ENCODE measurements at regions not wholly inside any gene's neighbourhood (a gene's known extent, or its start where the extent isn't known, plus 50 kb on each side); places are given as distances from the start of the nearest gene placed in this dataset.

GRCh38 chr20:1833216-1833615, 62.0 kb upstream of the SIRPA start:
- TF ChIP-seq FOXM1 (IDR thresholded peaks at IDR 0.05; ENCODE audit: borderline replicate concordance, low read depth) (no peak), YY1 (IDR thresholded peaks at IDR 0.05; ENCODE audit: low read depth) (no peak), EGR1 (IDR thresholded peaks at IDR 0.05) (no peak), NFIC (IDR thresholded peaks at IDR 0.05) (no peak), REST (IDR thresholded peaks at IDR 0.05; ENCODE audit: low read depth) (no peak), RAD21 (IDR thresholded peaks at IDR 0.05; ENCODE audit: low read depth) (no peak), ZBTB7A (IDR thresholded peaks at IDR 0.05; ENCODE audit: low read depth) (no peak), TCF12 (IDR thresholded peaks at IDR 0.05; ENCODE audit: low read depth) (no peak), CREB1 (IDR thresholded peaks at IDR 0.05; ENCODE audit: low read depth) (no peak), CEBPB (IDR thresholded peaks at IDR 0.05) (no peak), TEAD4 (IDR thresholded peaks at IDR 0.05) (no peak), TAF1 (IDR thresholded peaks at IDR 0.05; ENCODE audit: low read depth) (no peak), MAX (IDR thresholded peaks at IDR 0.05) (no peak), EP300 (IDR thresholded peaks at IDR 0.05; ENCODE audit: borderline replicate concordance) (no peak)
- TF ChIP-seq, protein P1, sequence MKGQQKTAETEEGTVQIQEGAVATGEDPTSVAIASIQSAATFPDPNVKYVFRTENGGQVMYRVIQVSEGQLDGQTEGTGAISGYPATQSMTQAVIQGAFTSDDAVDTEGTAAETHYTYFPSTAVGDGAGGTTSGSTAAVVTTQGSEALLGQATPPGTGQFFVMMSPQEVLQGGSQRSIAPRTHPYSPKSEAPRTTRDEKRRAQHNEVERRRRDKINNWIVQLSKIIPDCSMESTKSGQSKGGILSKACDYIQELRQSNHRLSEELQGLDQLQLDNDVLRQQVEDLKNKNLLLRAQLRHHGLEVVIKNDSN (IDR thresholded peaks at IDR 0.05), result no peak

DNA sequence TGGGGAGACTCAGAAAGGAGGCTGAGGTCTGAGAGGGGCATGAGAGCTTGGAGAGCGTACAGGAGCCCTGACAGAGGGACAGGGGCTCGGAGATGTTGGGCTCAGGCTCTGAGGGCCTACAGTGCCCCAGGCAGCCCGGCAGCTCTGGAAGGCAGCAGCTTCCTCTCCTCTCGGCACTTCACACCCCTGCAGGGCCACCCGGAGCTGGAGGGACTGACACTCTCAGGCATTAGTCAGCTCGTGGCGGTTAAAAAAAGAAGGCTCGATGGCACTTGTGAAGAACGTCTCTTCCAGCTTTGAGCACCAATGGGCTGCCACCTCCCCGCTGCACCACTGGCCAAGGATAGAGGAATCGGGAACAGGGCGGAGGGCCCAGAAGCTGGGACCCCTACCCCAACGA, 62.6 kb upstream of the SIRPA start:
- TF ChIP-seq NFIC (IDR thresholded peaks at IDR 0.05), result no peak
- TF ChIP-seq REST (IDR thresholded peaks at IDR 0.05; ENCODE audit: low read depth), result no peak
- TF ChIP-seq, protein P1 (IDR thresholded peaks at IDR 0.05), result no peak
- TF ChIP-seq EP300 (IDR thresholded peaks at IDR 0.05; ENCODE audit: borderline replicate concordance), result no peak
- TF ChIP-seq TAF1 (IDR thresholded peaks at IDR 0.05; ENCODE audit: low read depth), result no peak
- TF ChIP-seq CREB1 (IDR thresholded peaks at IDR 0.05; ENCODE audit: low read depth), result no peak
- no peak for TF ChIP-seq YY1 (IDR thresholded peaks at IDR 0.05; ENCODE audit: low read depth)

GRCh38 chr20:1831606-1832005, 63.6 kb upstream of the SIRPA start:
- TF ChIP-seq ZBTB7A (IDR thresholded peaks at IDR 0.05; ENCODE audit: low read depth) (no peak), NFIC (IDR thresholded peaks at IDR 0.05) (no peak), CREB1 (IDR thresholded peaks at IDR 0.05; ENCODE audit: low read depth) (no peak), TAF1 (IDR thresholded peaks at IDR 0.05; ENCODE audit: low read depth) (no peak), CEBPB (IDR thresholded peaks at IDR 0.05) (no peak), EGR1 (IDR thresholded peaks at IDR 0.05) (no peak), FOXM1 (IDR thresholded peaks at IDR 0.05; ENCODE audit: borderline replicate concordance, low read depth) (no peak), RAD21 (IDR thresholded peaks at IDR 0.05; ENCODE audit: low read depth) (no peak)

DNA sequence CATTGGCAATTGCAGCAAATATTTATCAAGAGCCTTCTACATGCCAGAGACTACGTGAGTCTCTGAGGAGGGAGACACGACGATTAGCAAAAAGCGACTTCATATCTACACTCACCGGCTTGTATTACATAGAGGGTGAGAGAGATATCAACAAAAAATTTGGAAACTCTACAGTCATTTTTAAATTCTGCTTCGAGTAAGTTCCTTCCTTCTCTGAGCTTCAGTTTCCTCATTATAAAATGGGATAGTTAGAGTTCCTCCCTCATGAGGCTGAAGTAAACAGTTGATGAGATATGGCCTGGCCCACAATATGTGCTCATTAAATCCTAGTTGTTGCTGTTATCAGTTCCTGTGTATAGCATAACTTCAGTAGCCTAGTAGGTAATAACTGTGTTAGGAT, 64.1 kb upstream of the SIRPA start:
- TF ChIP-seq MAX (IDR thresholded peaks at IDR 0.05) (no peak), CREB1 (IDR thresholded peaks at IDR 0.05; ENCODE audit: low read depth) (no peak), ZBTB7A (IDR thresholded peaks at IDR 0.05; ENCODE audit: low read depth) (no peak), TCF12 (IDR thresholded peaks at IDR 0.05; ENCODE audit: low read depth) (no peak), EGR1 (IDR thresholded peaks at IDR 0.05) (no peak)

GRCh38 chr20:1830240-1830639, 65.0 kb upstream of the SIRPA start:
- TF ChIP-seq EGR1 (IDR thresholded peaks at IDR 0.05) (no peak), TCF12 (IDR thresholded peaks at IDR 0.05; ENCODE audit: low read depth) (no peak), MAX (IDR thresholded peaks at IDR 0.05) (no peak), REST (IDR thresholded peaks at IDR 0.05; ENCODE audit: low read depth) (no peak), CEBPB (IDR thresholded peaks at IDR 0.05) (no peak), ZBTB7A (IDR thresholded peaks at IDR 0.05; ENCODE audit: low read depth) (no peak), EP300 (IDR thresholded peaks at IDR 0.05; ENCODE audit: borderline replicate concordance) (no peak), NFIC (IDR thresholded peaks at IDR 0.05) (no peak), TEAD4 (IDR thresholded peaks at IDR 0.05) (no peak), RAD21 (IDR thresholded peaks at IDR 0.05; ENCODE audit: low read depth) (no peak)
- TF ChIP-seq, protein P1 (IDR thresholded peaks at IDR 0.05), result no peak
